IMR-90 (cell line): ENCODE measurements at regions not wholly inside any gene's neighbourhood (a gene's known extent, or its start where the extent isn't known, plus 50 kb on each side); places are given as distances from the start of the nearest gene placed in this dataset.

Experiments
- ATAC-seq: fragments of 200-7000 bp; cut with Tn5 transposase; 2 replicates; pipeline ENCODE4 v1.9.1; 2020; ENCODE audit warnings: low read depth, mild to moderate bottlenecking, moderate library complexity
- BruUV-seq: library from RNA; stranded (reverse); fragments of 400-500 nt; replicated peaks from 2 replicates; lab custom pipeline; 2021; lab: Mats Ljungman, UMichigan
- CTCF ChIA-PET: fragments of 300-600 bp; formaldehyde crosslinking; extraction: SDS; loops from one replicate; lab custom pipeline; 2021; ENCODE audit warnings: antibody characterized with exemption; lab: Yijun Ruan, JAX
- POLR2A ChIA-PET: fragments of 300-600 bp; sonication (Branson Sonifier 250); formaldehyde crosslinking; loops from one replicate; lab custom pipeline; 2022; ENCODE audit warnings: antibody characterized with exemption; ENCODE audit not compliant: unreplicated experiment; lab: Charles Lee
- DNase-seq: peaks from one replicate; pipeline ENCODE4 v3.0.0; 2013
- H2AFZ ChIP-seq: replicated peaks from 2 replicates; pipeline ENCODE3; 2013; ENCODE audit warnings: low read length, mild to moderate bottlenecking; ENCODE audit not compliant: poor library complexity
- H2AK5ac ChIP-seq: 2 replicates; pipeline ENCODE4 v1.6.1; 2013; ENCODE audit warnings: low read depth, low read length, inconsistent platforms
- H2AK9ac ChIP-seq: replicated peaks from 2 replicates; pipeline ENCODE3; 2013; ENCODE audit warnings: mild to moderate bottlenecking, low read depth, low read length, moderate library complexity; ENCODE audit not compliant: poor library complexity
- H2BK120ac ChIP-seq: 2 replicates; pipeline ENCODE4 v1.6.1; 2013; ENCODE audit warnings: low read depth, low read length, inconsistent platforms
- H2BK15ac ChIP-seq: 3 replicates; pipeline ENCODE4 v1.6.1; 2013; ENCODE audit warnings: low read depth, low read length, inconsistent platforms
- H2BK20ac ChIP-seq: 2 replicates; pipeline ENCODE4 v1.6.1; 2013; ENCODE audit warnings: low read depth, mild to moderate bottlenecking, inconsistent platforms, low read length, moderate library complexity
- H2BK5ac ChIP-seq: 2 replicates; pipeline ENCODE4 v1.6.1; 2013; ENCODE audit warnings: mild to moderate bottlenecking, low read depth, low read length, inconsistent platforms; ENCODE audit not compliant: poor library complexity, severe bottlenecking
- H3K14ac ChIP-seq: replicated peaks from 2 replicates; pipeline ENCODE4 v1.6.1; 2013; ENCODE audit warnings: low read depth, low read length, inconsistent platforms
- H3K18ac ChIP-seq: 2 replicates; pipeline ENCODE4 v1.6.1; 2013; ENCODE audit warnings: low read depth, low read length, control low read depth
- H3K23ac ChIP-seq: 2 replicates; pipeline ENCODE4 v1.6.1; 2013; ENCODE audit warnings: low read depth, low read length, inconsistent platforms
- H3K27ac ChIP-seq: 2 replicates; pipeline ENCODE4 v1.5.1; 2013; ENCODE audit warnings: mild to moderate bottlenecking, control low read depth, low read length; ENCODE audit not compliant: insufficient read depth
- H3K27me3 ChIP-seq: 2 replicates; pipeline ENCODE4 v1.6.1; 2013; ENCODE audit warnings: low read length; ENCODE audit not compliant: control insufficient read depth, insufficient read depth
- H3K36me3 ChIP-seq: 2 replicates; pipeline ENCODE4 v1.6.1; 2013; ENCODE audit warnings: low read length, mixed read lengths; ENCODE audit not compliant: control insufficient read depth, insufficient read depth
- H3K4ac ChIP-seq: 2 replicates; pipeline ENCODE4 v1.6.1; 2013; ENCODE audit warnings: low read depth, low read length, inconsistent platforms
- H3K4me1 ChIP-seq: 2 replicates; pipeline ENCODE4 v1.6.1; 2013; ENCODE audit warnings: low read length, mixed read lengths; ENCODE audit not compliant: control insufficient read depth, insufficient read depth
- H3K4me2 ChIP-seq: 2 replicates; pipeline ENCODE4 v1.6.1; 2013; ENCODE audit warnings: low read depth, mild to moderate bottlenecking, control low read depth, low read length, moderate library complexity
- H3K4me3 ChIP-seq: 2 replicates; pipeline ENCODE4 v1.5.1; 2013; ENCODE audit warnings: low read depth, mild to moderate bottlenecking, control low read depth, low read length, moderate library complexity; ENCODE audit not compliant: insufficient read depth
- H3K56ac ChIP-seq: 2 replicates; pipeline ENCODE4 v1.6.1; 2013; ENCODE audit warnings: low read length, inconsistent platforms; ENCODE audit not compliant: insufficient read depth; ENCODE audit errors: extremely low read depth
- H3K79me1 ChIP-seq, 2 experiments: 2 replicates each; pipeline ENCODE4 v1.6.1; 2013; ENCODE audit warnings: low read length in 2 of 2, inconsistent platforms in 1 of 2, low read depth in 1 of 2
- H3K9ac ChIP-seq: 2 replicates; pipeline ENCODE4 v1.6.1; 2013; ENCODE audit warnings: low read depth, low read length, control low read depth
- H3K9me1 ChIP-seq: 2 replicates; pipeline ENCODE4 v1.6.1; 2013; ENCODE audit warnings: low read length, inconsistent platforms; ENCODE audit not compliant: insufficient read depth
- H3K9me3 ChIP-seq: 2 replicates; pipeline ENCODE4 v1.6.1; 2013; ENCODE audit warnings: low read length; ENCODE audit not compliant: control insufficient read depth, insufficient read depth
- H4K20me1 ChIP-seq: 2 replicates; pipeline ENCODE4 v1.6.1; 2013; ENCODE audit warnings: low read length, inconsistent platforms; ENCODE audit not compliant: insufficient read depth
- H4K5ac ChIP-seq: 2 replicates; pipeline ENCODE4 v1.6.1; 2013; ENCODE audit warnings: mild to moderate bottlenecking, low read depth, low read length, control low read depth
- H4K8ac ChIP-seq, 2 experiments: 2 replicates each; pipeline ENCODE4 v1.6.1; 2013; ENCODE audit warnings: low read depth in 2 of 2, low read length in 2 of 2, control low read depth in 1 of 2, inconsistent platforms in 1 of 2
- H4K91ac ChIP-seq: 2 replicates; pipeline ENCODE4 v1.6.1; 2013; ENCODE audit warnings: low read depth, low read length, inconsistent platforms; ENCODE audit not compliant: insufficient read depth
- BHLHE40 ChIP-seq: fragments of 150-350 bp; IDR thresholded peaks from 2 replicates; pipeline ENCODE4 v1.6.1; 2016; ENCODE audit warnings: mild to moderate bottlenecking, low read depth, low read length
- CEBPB ChIP-seq: IDR thresholded peaks from 2 replicates; pipeline ENCODE4 v1.6.1; 2012; ENCODE audit warnings: low read depth, low read length, improper control_type of control experiment
- WGBS, 2 experiments: methylation state at CpG; one replicate each; pipeline versions ENCODE4 v1.1.5 to v1.1.7; 2013; ENCODE audit warnings: missing lambda C conversion rate in 2 of 2; ENCODE audit not compliant: insufficient read length in 1 of 2; ENCODE audit errors: extremely low coverage in 2 of 2; 5-methylcytosine and 5-hydroxymethylcytosine counted together
- dilution Hi-C: fragments of 300-500 bp; cut with HindIII; formaldehyde crosslinking; loops from one replicate; pipeline ENCODE4 v1.14.3; 2018; ENCODE audit warnings: low sequenced_read_pairs; ENCODE audit not compliant: unreplicated experiment
- in situ Hi-C: fragments of 300-500 bp; cut with MboI; formaldehyde crosslinking; loops from 3 replicates; pipeline ENCODE4 v1.14.3; 2019; ENCODE audit warnings: low sequenced_read_pairs, inconsistent platforms, mixed read lengths
- intact Hi-C: fragments of 100-400 bp; cut with micrococcal nuclease; formaldehyde crosslinking; loops from 2 replicates; pipeline ENCODE4 v1.10.0; 2022

- intact Hi-C loops (no loop called here), in situ Hi-C loops (no loop called here), dilution Hi-C loops (no loop called here)
- Histone ChIP-seq H3K14ac (no peak overlapping the region), H3K9me3 (peaks cover 11% of the 10 kb centered on the region), H4K91ac (no peak overlapping the region), H3K23ac (no peak overlapping the region), H3K9me1 (0 out of 2 replicates have a peak, but pooled peaks cover 3% of the 10 kb centered on the region), H3K4ac (no peak overlapping the region), H2AK5ac (no peak overlapping the region), H4K5ac (no peak overlapping the region; the same call in 1 of the 2 replicates), H2BK15ac (no peak overlapping the region), H3K79me1 (no peaks in the 10 kb centered on the region), H3K9ac (no peak overlapping the region), H2BK120ac (no peak overlapping the region), H2BK20ac (no peak overlapping the region), H3K4me2 (peak overlapping the region; percentile 24; the same call in 1 of the 2 replicates), H2AK9ac (no peak overlapping the region), H3K4me1 (peaks cover 4% of the 10 kb centered on the region; the same call in 1 of the 2 replicates), H3K18ac (no peak overlapping the region; the same call in 1 of the 2 replicates), H3K27me3 (peaks cover 34% of the 10 kb centered on the region), H3K27ac (peak overlapping the region; percentile 33; the same call in 1 of the 2 replicates), H3K4me3 (no peak overlapping the region), H3K36me3 (no peaks in the 10 kb centered on the region), H4K8ac (no peak overlapping the region), H2AFZ (no peak overlapping the region), H4K20me1 (no peaks in the 10 kb centered on the region), H2BK5ac (no peak overlapping the region), H3K56ac (no peak overlapping the region)
- DNase-seq (peak; percentile 2), ATAC-seq (peak; percentile 53)
- TF ChIP-seq CEBPB (0 out of 2 replicates have a peak, but pooled peaks have one; percentile 15), BHLHE40 (no peak)
- ChIA-PET CTCF (no interaction called here), POLR2A (no interaction called here)
- BruUV-seq: no TSS peak
- WGBS, 2 experiments: 50% methylated on average over 1 of the region's 10 CpGs; no CpG with 5 or more reads in 1 of the 2 experiments
These were observed 146.8 kb downstream of the MN1 start for GRCh38 chr22:27654546-27655445.
